AG09319 (cell line): ENCODE measurements at regions not wholly inside any gene's neighbourhood (a gene's known extent, or its start where the extent isn't known, plus 50 kb on each side); places are given as distances from the start of the nearest gene placed in this dataset.

ENCODE experiments used
- DNase-seq: peaks from one replicate; pipeline ENCODE4 v3.0.0-alpha.2; 2010; ENCODE audit warnings: low read depth; ENCODE audit errors: extremely low read depth
- TF ChIP-seq, protein P1 (sequence below): IDR thresholded peaks from 2 replicates; pipeline ENCODE4 v1.5.1; 2011; ENCODE audit warnings: low read depth, mild to moderate bottlenecking, inconsistent platforms, low read length, moderate library complexity

DNA sequence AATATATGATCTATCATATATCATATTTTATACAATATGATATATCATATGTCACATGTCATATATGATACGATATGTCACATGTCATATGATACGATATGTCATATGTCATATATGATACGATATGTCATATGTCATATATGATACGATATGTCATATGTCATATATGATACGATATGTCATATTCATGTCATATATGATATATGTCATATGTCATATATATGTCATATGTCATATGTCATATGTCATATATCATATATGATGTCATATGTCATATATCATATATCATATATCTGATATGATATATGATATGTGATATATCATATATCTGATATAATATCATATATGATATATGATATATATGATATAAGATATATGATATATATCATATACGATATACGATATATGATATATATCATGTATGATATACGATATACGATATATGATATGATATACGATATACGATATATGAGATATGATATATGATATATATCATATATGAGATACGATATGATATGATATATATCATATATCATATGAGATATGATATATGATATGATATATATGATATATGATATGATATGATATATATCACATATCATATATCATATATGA is 122.3 kb upstream of the USP9X start:
- TF ChIP-seq, protein P1, sequence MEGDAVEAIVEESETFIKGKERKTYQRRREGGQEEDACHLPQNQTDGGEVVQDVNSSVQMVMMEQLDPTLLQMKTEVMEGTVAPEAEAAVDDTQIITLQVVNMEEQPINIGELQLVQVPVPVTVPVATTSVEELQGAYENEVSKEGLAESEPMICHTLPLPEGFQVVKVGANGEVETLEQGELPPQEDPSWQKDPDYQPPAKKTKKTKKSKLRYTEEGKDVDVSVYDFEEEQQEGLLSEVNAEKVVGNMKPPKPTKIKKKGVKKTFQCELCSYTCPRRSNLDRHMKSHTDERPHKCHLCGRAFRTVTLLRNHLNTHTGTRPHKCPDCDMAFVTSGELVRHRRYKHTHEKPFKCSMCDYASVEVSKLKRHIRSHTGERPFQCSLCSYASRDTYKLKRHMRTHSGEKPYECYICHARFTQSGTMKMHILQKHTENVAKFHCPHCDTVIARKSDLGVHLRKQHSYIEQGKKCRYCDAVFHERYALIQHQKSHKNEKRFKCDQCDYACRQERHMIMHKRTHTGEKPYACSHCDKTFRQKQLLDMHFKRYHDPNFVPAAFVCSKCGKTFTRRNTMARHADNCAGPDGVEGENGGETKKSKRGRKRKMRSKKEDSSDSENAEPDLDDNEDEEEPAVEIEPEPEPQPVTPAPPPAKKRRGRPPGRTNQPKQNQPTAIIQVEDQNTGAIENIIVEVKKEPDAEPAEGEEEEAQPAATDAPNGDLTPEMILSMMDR: no peak
- DNase-seq: no peak

- DNase-seq: no peak
- TF ChIP-seq, protein P1: no peak
Measured at GRCh38 chrX:40964008-40964407, 121.2 kb upstream of the USP9X start.

DNA sequence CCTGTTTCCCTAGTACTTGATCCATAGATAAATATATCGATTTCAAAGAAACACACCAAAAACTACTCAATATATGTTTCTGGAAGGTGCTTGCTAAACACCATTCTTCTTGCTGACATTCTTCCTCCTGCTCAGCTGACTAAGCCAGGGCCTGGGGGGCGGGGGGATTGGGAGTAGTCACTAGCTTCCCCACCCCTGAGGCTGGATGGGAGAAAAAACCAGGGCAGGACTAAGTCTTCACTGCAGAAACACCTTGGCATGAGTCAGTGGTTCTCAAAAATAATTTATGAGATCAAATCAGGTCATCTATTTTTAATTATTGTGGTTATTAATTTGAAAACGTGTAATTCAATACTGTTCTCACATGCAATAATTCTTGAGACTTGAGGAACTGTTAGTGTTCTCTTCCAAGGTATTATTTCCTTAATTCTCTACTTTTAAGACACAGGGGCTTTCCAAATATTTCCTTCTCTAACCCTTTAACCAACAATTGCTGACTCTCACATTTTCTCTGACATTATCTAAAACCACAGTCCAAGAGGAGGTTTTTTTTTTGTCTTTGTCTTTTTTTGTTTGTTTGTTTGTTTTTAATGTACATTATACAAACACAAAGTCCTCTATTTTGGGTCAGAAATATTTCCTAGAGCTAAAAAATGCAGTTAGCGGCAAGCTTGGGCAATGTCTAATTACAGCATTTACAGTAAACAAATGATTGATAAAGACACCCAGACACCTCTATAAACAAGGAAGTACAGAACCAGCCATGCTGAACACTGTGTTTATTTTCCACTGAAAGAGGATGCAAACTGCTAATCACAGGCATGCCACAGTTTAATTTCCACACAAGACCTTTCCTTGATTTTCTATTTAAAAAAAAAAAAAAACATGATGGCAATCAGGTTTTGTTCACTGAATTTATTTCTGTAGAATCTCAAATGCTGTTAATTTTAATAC is 120.3 kb upstream of the USP9X start:
- DNase-seq: no peak
- TF ChIP-seq, protein P1: no peak

- TF ChIP-seq, protein P1: no peak
- no peak for DNase-seq
Measured at GRCh38 chrX:40966213-40966820, 118.9 kb upstream of the USP9X start.

DNA sequence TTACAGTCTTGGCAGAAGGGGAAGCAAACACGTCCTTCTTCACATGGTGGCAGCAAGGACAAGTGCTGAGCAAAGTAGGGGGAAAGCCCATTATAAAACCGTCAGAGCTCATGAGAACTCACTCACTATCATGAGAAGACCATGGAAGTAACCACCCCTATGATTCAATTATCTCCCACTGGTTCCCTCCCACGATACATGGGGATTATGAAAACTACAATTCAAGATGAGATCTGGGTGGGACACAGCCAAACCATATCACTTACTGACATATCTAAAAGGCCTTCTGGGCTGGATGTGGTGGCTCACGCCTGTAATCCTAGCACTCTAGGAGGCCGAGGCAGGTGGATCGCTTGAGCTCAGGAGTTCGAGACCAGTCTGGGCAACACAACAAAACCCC is 117.1 kb upstream of the USP9X start:
- DNase-seq: no peak
- TF ChIP-seq, protein P1: no peak

- no peak for DNase-seq
- TF ChIP-seq, protein P1: no peak
Measured at GRCh38 chrX:40971736-40972135, 113.5 kb upstream of the USP9X start.

GRCh38 chrX:40973619-40974018 is 111.6 kb upstream of the USP9X start:
- DNase-seq: no peak
- TF ChIP-seq, protein P1: no peak
